HEK293T (cell line): ENCODE measurements at regions not wholly inside any gene's neighbourhood (a gene's known extent, or its start where the extent isn't known, plus 50 kb on each side); places are given as distances from the start of the nearest gene placed in this dataset.

ENCODE experiments used
- CTCF ChIA-PET: fragments of 350-600 bp; formaldehyde crosslinking; extraction: SDS; loops from one replicate; lab custom pipeline; 2021; ENCODE audit warnings: antibody characterized with exemption, inconsistent platforms; lab: Yijun Ruan, JAX
- POLR2A ChIA-PET: fragments of 350-600 bp; formaldehyde crosslinking; extraction: SDS; loops from one replicate; lab custom pipeline; 2020; ENCODE audit warnings: antibody characterized with exemption, inconsistent platforms; lab: Yijun Ruan, JAX
- DNase-seq: peaks from one replicate; pipeline ENCODE4 v3.0.0; 2012; ENCODE audit warnings: mixed read lengths; ENCODE audit errors: extremely low spot score
- ARNT ChIP-seq: fragments of 450-650 bp; IDR thresholded peaks from 2 replicates; pipeline ENCODE4 v1.6.1; 2017; ENCODE audit warnings: mild to moderate bottlenecking
- BHLHE40 ChIP-seq: fragments of 450-650 bp; IDR thresholded peaks from 2 replicates; pipeline ENCODE4 v1.6.1; 2016; ENCODE audit warnings: mild to moderate bottlenecking, moderate library complexity, borderline replicate concordance
- CTBP1 ChIP-seq: fragments of 450-650 bp; IDR thresholded peaks from 2 replicates; pipeline ENCODE4 v1.6.1; 2016; ENCODE audit warnings: borderline replicate concordance
- ELF4 ChIP-seq: fragments of 450-650 bp; IDR thresholded peaks from 2 replicates; pipeline ENCODE4 v1.6.1; 2017; ENCODE audit warnings: antibody characterized with exemption
- FOXA1 ChIP-seq: fragments of 450-650 bp; IDR thresholded peaks from 2 replicates; pipeline ENCODE4 v1.6.1; 2016; ENCODE audit warnings: mild to moderate bottlenecking
- FOXK2 ChIP-seq: fragments of 450-650 bp; IDR thresholded peaks from 2 replicates; pipeline ENCODE4 v1.6.1; 2016; ENCODE audit warnings: mild to moderate bottlenecking
- FOXM1 ChIP-seq: fragments of 450-650 bp; IDR thresholded peaks from 2 replicates; pipeline ENCODE4 v1.6.1; 2017; ENCODE audit warnings: mild to moderate bottlenecking, borderline replicate concordance
- HDGF ChIP-seq: fragments of 450-650 bp; IDR thresholded peaks from 2 replicates; pipeline ENCODE4 v1.6.1; 2017; ENCODE audit warnings: antibody characterized with exemption, borderline replicate concordance
- L3MBTL2 ChIP-seq: fragments of 450-650 bp; conservative IDR thresholded peaks from 2 replicates; pipeline ENCODE4 v1.6.1; 2016; ENCODE audit warnings: mild to moderate bottlenecking
- LEF1 ChIP-seq: fragments of 450-650 bp; IDR thresholded peaks from 2 replicates; pipeline ENCODE4 v1.6.1; 2017; ENCODE audit warnings: mild to moderate bottlenecking, borderline replicate concordance
- NFRKB ChIP-seq: fragments of 450-650 bp; IDR thresholded peaks from 2 replicates; pipeline ENCODE4 v1.6.1; 2016; ENCODE audit warnings: mild to moderate bottlenecking, moderate library complexity
- PKNOX1 ChIP-seq: fragments of 450-650 bp; IDR thresholded peaks from 2 replicates; pipeline ENCODE4 v1.6.1; 2016
- SP1 ChIP-seq: fragments of 450-650 bp; IDR thresholded peaks from 2 replicates; pipeline ENCODE4 v1.6.1; 2017
- SUZ12 ChIP-seq: fragments of 450-650 bp; IDR thresholded peaks from 2 replicates; pipeline ENCODE4 v1.6.1; 2016; ENCODE audit warnings: mild to moderate bottlenecking
- TARDBP ChIP-seq: fragments of 450-650 bp; IDR thresholded peaks from 2 replicates; pipeline ENCODE4 v1.6.1; 2016
- ZNF384 ChIP-seq: fragments of 450-650 bp; IDR thresholded peaks from 2 replicates; pipeline ENCODE4 v1.6.1; 2016

DNA sequence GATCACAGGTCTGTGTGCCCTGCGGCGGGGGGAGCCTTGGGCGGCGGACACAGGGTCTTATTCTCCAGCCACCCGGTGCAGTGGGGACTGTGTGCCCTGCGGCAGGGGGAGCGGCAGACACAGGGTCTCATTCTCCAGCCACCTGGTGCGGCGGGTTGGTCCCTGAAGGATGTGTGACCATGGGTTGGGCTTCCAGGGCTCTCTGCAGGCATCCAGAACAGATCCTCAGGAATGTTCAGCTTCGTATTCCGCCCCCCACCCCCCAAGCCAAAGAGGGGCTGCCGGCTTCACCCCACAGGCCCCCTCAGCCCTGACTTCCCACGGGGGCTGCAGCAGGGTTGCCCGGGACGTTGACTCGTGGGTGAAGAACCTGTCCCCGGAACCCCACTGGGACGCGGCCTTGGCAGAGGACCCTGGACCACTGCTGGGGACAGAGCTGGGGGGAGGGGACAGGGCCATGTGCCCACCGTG lies 154.5 kb upstream of the PPP2R2D start:
- ChIA-PET CTCF (no interaction called here), POLR2A (no interaction called here)
- DNase-seq: no peak
- TF ChIP-seq L3MBTL2 (no peak), FOXM1 (no peak), ARNT (no peak), SUZ12 (no peak), BHLHE40 (no peak), FOXK2 (no peak), NFRKB (no peak), SP1 (no peak), HDGF (no peak), TARDBP (no peak), FOXA1 (no peak), LEF1 (no peak), ELF4 (no peak), PKNOX1 (no peak), ZNF384 (no peak), CTBP1 (no peak)

DNA sequence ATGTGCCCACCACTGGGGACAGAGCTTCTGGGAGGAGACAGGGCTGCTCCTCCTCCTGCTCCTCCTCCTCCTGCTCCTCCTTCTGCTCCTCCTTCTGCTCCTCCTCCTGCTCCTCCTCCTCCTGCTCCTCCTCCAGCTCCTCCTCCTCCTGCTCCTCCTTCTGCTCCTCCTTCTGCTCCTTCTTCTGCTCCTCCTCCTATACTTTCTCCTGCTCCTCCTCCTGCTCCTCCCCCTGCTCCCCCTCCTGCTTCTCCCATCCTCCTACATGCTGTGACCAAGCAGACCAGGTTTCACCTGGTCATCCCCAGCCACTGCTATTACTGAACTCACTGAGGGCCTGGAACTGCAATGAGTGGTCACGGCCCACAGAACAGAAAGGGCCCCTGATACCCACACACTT lies 154.0 kb upstream of the PPP2R2D start:
- TF ChIP-seq NFRKB (no peak), ELF4 (no peak), CTBP1 (no peak), FOXA1 (no peak), FOXK2 (no peak), BHLHE40 (no peak), FOXM1 (no peak), ARNT (no peak), HDGF (no peak), LEF1 (no peak), PKNOX1 (no peak), SP1 (no peak), ZNF384 (no peak), TARDBP (no peak), SUZ12 (no peak), L3MBTL2 (no peak)
- ChIA-PET CTCF (no interaction called here), POLR2A (no interaction called here)
- DNase-seq: no peak

- no peak for TF ChIP-seq HDGF
- no peak for TF ChIP-seq ZNF384
- TF ChIP-seq CTBP1: no peak
- TF ChIP-seq ELF4: no peak
- TF ChIP-seq L3MBTL2: no peak
- TF ChIP-seq ARNT: no peak
- TF ChIP-seq BHLHE40: no peak
- no peak for TF ChIP-seq NFRKB
- TF ChIP-seq SP1: no peak
- no peak for TF ChIP-seq FOXA1
- TF ChIP-seq SUZ12: no peak
- no peak for TF ChIP-seq PKNOX1
- DNase-seq: no peak
- POLR2A ChIA-PET: no interaction called here
- CTCF ChIA-PET: no interaction called here
Measured at GRCh38 chr10:131747251-131747650, 153.6 kb upstream of the PPP2R2D start.

- no peak for DNase-seq
- ChIA-PET CTCF (no interaction called here), POLR2A (no interaction called here)
- TF ChIP-seq ZNF384 (no peak), HDGF (no peak), BHLHE40 (no peak), LEF1 (no peak), TARDBP (no peak)
Measured at GRCh38 chr10:131747791-131748190, 153.0 kb upstream of the PPP2R2D start.

DNA sequence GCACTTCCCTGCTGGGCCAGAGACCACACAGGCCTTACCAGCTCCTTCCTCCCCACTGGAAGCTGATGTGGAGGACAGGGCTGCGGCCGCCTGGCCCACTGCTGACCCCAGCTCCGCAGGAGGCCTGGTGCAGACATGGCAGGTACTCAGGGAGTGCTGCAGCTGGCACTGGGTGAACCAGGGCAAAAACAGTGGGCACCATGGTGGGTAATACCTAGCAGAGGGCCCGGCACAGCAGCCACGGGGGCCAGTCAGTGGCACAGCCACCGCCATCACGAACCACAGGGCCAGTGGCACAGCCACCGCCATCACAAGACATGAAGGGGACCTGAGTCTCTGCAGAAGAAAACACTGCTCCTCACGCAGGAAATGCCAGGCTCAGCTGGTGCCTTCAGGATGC lies 152.6 kb upstream of the PPP2R2D start:
- ChIA-PET CTCF (no interaction called here), POLR2A (no interaction called here)
- no peak for DNase-seq
- no peak for TF ChIP-seq ELF4
- TF ChIP-seq L3MBTL2: no peak
- no peak for TF ChIP-seq SP1
- no peak for TF ChIP-seq PKNOX1
- TF ChIP-seq BHLHE40: no peak
- no peak for TF ChIP-seq NFRKB
- no peak for TF ChIP-seq CTBP1
- TF ChIP-seq TARDBP: no peak
- no peak for TF ChIP-seq ZNF384
- no peak for TF ChIP-seq FOXK2
- no peak for TF ChIP-seq SUZ12
- TF ChIP-seq FOXA1: no peak
- TF ChIP-seq LEF1: no peak
- TF ChIP-seq HDGF: no peak
- TF ChIP-seq ARNT: no peak
- TF ChIP-seq FOXM1: no peak
